Stimulated activated CD4-positive, alpha-beta T cell treated with anti-CD3 and anti-CD28 coated beads, Interleukin-12 subunit alpha, Interleukin-12 subunit beta, amount 100 ng/mL, for 48 hours (primary cell): ENCODE measurements at regions not wholly inside any gene's neighbourhood (a gene's known extent, or its start where the extent isn't known, plus 50 kb on each side); places are given as distances from the start of the nearest gene placed in this dataset.

Source experiments
- DNase-seq, 3 donors: peaks; one replicate each; pipeline ENCODE4 v3.0.0-alpha.2; 2020; ENCODE audit warnings: low read depth in 2 of 3, low spot score in 1 of 3

- DNase-seq: no peak
These were observed 717.9 kb upstream of the CXADR start for GRCh38 chr21:16794950-16795349.

GRCh38 chr21:16796776-16797175 lies 716.1 kb upstream of the CXADR start:
- DNase-seq: no peak

- DNase-seq: no peak
These were observed 715.3 kb upstream of the CXADR start for GRCh38 chr21:16797540-16797939.

- DNase-seq: no peak
These were observed 714.9 kb upstream of the CXADR start for GRCh38 chr21:16797966-16798365.

- no peak for DNase-seq
These were observed 712.1 kb upstream of the CXADR start for GRCh38 chr21:16800536-16801275.

GRCh38 chr21:16811011-16811410 lies 701.8 kb upstream of the CXADR start:
- no peak for DNase-seq

- no peak for DNase-seq
These were observed 700.9 kb upstream of the CXADR start for GRCh38 chr21:16811970-16812369.

GRCh38 chr21:16815243-16815642 lies 697.6 kb upstream of the CXADR start:
- no peak for DNase-seq

- DNase-seq: no peak
These were observed 691.3 kb upstream of the CXADR start for GRCh38 chr21:16821588-16821987.

- no peak for DNase-seq
These were observed 683.3 kb upstream of the CXADR start for GRCh38 chr21:16829532-16829931.

- no peak for DNase-seq
These were observed 680.1 kb upstream of the CXADR start for GRCh38 chr21:16832791-16833190.

GRCh38 chr21:16834791-16835190 lies 678.1 kb upstream of the CXADR start:
- DNase-seq: no peak

- no peak for DNase-seq
These were observed 675.5 kb upstream of the CXADR start for GRCh38 chr21:16837321-16837720.

GRCh38 chr21:16837721-16838120 lies 675.1 kb upstream of the CXADR start:
- no peak for DNase-seq

GRCh38 chr21:16838331-16838730 lies 674.5 kb upstream of the CXADR start:
- DNase-seq: no peak

GRCh38 chr21:16840538-16840937 lies 672.3 kb upstream of the CXADR start:
- no peak for DNase-seq

GRCh38 chr21:16841975-16842695 lies 670.7 kb upstream of the CXADR start:
- no peak for DNase-seq

GRCh38 chr21:16842696-16843035 lies 670.2 kb upstream of the CXADR start:
- no peak for DNase-seq

GRCh38 chr21:16847211-16847610 lies 665.6 kb upstream of the CXADR start:
- DNase-seq: no peak

GRCh38 chr21:16851054-16851453 lies 661.8 kb upstream of the CXADR start:
- no peak for DNase-seq

- DNase-seq: no peak
These were observed 657.6 kb upstream of the CXADR start for GRCh38 chr21:16855164-16855667.

GRCh38 chr21:16863362-16863905 lies 649.4 kb upstream of the CXADR start:
- DNase-seq: no peak
